HG03108 (cell line): ENCODE measurements at regions not wholly inside any gene's neighbourhood (a gene's known extent, or its start where the extent isn't known, plus 50 kb on each side); places are given as distances from the start of the nearest gene placed in this dataset.
"Not testable (repeated sequence)": the region's sequence is repeated elsewhere in the genome, so short reads cannot be mapped to it uniquely, and the experiment has no call there.

Source experiments
- ATAC-seq: cut with Tn5 transposase; IDR thresholded peaks from one replicate; pipeline ENCODE4 v1.9.1; 2021; ENCODE audit warnings: moderate library complexity; ENCODE audit not compliant: unreplicated experiment

DNA sequence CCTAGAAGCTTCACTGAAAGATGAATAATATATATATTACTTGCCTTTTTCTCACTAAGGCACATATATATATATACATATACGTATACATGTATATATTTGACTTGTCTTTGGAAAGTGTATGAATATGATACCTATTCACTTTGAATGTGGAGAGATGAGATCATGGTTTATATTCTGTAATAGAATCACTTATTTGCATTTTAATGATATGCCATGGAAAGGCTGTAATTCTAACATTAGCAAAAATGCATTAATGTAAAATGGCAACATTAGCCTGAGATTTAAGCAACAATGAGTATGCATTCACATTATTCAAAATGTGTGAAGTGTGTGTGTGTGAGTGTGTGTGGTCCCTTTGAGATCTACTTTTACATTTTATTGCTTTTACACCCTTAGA is 54.5 kb upstream of the PRKD1 start:
- no peak for ATAC-seq

DNA sequence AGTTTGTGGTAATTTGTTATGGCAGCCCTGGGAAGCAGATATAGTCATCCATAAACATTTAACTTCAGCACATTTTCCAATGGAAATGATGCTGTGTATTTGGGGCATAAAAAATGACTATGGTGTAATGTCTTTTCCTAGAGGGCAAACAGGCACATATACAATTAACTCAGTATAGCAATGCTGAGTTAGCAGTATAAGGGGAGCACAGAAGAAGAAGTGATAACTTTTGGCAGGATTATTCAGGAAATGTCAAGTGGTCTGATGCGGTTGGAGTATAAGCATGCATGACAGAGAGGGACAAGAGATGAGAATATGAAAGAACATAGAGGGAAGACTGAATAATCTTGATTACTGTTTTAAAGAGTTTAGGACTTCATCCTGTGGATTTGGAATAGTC is 55.3 kb upstream of the PRKD1 start:
- ATAC-seq: no peak

DNA sequence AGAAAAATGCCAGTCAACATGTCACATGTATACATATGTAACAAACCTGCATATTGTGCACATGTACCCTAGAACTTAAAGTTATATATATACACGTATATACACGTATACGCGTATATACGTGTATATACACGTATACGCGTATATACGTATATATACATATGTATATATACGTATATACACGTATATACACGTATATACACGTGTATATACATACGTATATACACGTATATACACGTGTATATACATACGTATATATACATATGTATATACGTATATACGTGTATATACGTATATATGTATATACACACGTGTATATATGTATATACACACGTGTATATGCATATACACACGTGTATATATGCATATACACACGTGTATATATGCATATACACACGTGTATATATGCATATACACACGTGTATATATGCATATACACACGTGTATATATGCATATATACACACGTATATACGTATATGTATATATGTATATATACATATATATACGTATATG is 62.8 kb upstream of the PRKD1 start:
- not testable (repeated sequence) for ATAC-seq

DNA sequence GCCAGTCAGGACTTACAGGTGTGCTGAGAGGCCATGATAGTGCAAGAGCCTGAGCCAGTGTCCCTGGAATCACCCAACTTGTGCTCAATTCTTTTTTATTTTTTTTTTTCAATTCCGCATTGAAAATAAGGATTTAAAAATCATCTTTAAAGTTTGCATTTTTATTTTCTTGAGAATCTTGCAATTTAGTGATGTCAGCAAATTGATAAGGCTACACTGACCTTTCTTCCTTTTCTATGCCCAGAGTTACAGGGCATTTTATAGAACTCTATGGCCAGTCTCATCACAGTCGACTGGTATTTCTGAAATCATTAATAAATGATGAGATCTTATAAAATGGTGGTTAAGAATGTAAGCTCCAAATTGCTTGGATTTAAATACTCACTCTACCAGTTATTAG is 63.3 kb upstream of the PRKD1 start:
- no peak for ATAC-seq

DNA sequence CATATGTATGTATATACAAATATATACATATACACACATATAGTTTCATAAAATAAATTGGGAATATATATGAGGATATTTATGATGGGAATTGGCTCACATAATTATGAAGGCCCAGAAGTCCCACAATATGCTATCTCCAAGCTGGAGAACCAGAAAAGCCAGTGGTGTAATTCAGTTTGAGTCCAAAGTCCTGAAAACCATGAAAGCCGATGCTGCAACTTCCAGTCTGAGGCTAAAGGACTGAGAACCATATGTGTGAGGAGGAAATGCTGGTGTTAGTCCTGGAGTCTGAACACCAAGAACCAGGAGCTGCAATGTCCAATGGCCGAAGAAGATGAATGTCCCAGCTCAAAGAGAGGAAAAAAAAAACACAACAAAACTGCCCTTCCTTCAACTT is 65.5 kb upstream of the PRKD1 start:
- ATAC-seq: no peak

DNA sequence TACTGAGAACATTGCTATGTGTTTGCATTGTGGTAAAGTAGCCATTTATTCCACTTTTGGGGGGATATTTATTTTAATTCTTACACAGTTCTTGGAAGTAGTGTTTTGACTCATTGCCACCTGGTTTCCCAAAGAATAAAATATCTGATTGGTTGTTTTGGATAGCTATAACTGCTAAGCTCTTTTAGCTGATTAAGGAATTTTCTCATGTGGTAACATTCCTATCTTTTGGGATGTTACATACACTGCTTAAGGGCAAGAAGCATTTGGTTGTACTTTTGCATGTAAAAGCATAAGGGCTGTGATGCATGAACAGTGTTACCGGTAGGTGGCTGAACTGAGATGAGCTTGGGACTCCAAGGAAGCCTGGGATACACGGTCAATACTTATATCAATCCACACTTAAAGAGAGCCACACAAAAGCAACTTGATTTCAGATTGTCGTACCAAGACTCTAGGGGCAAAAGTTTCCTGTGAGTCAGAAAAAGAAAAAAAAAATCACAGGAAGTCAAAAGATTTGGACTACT is 71.4 kb upstream of the PRKD1 start:
- no peak for ATAC-seq

DNA sequence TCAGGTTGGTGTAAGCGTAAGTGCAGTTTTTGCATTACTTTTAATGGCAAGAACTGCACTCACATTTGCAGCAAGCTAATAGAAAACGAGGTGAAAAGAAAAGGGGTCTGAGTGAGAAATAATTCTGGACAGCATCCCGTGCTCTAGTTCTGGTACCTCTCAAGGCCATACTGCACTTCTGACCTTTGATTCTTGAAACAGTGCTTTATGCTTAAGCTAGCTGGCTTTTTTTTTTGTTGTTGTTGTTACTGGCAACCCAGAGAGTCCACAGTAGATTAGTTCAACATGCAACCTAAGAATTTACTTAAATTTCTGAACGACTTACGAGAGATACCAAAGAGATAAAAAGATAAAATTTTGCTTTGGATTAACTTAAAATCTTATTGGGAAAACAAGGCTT is 75.2 kb upstream of the PRKD1 start:
- no peak for ATAC-seq

DNA sequence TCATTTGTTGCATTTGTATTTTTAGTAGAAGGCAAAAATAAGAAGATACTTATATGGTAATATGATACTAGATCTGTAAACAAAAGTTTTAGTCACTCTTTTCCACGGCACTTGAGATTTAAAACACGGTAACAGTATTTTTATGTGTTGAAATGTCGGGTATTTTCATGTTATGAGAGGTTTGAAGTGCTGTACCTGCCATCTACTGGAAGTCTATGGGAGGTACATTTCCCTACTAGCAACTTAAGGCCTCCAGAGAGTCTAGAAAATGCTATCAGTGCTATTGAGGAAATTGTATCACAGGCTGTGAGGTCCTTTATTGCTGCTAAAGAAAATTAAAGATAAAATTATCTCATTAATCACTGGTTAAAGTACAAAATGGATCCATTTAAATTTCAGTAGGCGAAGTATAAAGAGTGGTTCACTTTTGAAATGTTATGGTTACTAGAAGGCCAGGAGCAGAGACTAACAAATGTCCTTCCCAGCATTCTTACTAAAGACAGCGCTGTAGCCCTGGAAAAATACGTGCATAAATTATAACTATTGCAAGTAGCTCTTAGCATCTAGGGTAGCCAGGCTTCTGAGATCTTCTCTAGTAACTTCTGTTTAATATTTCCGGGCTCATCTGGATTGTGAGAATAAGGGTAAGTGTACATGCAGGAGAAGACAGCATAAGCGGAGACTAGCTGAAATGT is 77.6 kb upstream of the PRKD1 start:
- ATAC-seq: no peak

DNA sequence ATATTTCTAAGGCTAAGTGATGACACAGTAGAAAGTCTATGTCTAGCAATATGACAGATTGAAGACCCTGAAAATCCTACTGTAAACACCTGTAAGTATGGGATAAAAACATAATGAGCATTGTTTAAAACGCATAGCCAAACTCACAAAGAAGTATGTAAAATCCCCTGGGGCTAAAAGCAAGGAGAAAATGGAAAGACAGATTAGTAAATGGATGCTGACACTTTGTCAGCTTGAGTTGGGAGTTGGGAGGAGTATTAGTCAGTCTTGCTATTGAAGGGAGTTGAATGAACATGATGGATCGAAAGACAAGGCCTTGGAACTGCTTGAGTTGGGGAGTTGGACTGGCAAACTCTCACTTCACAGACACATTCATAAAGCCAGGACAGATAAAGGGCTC is 79.0 kb upstream of the PRKD1 start:
- no peak for ATAC-seq

DNA sequence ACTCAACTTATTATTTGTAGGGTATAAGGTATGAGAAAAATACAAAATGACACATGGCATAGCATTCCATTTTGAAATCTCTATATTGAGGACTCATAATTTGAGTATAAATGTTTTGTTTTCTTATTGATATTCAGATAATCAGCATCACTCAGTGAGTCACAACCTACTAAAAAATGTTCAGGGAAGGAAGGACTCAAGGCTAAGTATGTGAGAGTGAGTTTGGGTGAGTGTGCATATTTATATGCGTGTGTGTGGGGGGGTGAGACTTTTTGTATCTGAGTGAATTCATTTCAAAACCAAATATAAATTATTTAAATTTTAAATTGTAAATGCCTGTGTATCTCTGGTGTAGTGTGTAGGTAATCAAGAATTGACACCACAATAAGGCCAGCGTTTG is 87.8 kb upstream of the PRKD1 start:
- ATAC-seq: no peak

DNA sequence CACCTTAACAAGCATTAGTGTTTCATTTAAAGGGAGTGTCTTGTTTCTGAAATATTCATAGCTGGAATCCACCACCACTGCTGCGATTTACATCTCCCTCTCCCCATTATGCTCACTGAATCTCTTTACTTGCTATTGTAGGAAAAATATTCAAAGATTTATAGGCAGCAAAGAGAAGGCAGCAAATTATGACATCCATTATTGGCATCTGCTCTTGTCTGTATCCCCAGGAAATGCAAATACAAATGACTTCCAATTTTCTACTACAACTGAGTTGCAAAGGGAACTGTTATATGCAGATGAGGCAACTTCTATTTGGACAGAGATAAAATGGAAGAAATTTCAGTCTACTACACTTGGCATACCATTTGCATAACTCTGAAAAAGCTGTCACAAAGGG is 88.4 kb upstream of the PRKD1 start:
- ATAC-seq: no peak

DNA sequence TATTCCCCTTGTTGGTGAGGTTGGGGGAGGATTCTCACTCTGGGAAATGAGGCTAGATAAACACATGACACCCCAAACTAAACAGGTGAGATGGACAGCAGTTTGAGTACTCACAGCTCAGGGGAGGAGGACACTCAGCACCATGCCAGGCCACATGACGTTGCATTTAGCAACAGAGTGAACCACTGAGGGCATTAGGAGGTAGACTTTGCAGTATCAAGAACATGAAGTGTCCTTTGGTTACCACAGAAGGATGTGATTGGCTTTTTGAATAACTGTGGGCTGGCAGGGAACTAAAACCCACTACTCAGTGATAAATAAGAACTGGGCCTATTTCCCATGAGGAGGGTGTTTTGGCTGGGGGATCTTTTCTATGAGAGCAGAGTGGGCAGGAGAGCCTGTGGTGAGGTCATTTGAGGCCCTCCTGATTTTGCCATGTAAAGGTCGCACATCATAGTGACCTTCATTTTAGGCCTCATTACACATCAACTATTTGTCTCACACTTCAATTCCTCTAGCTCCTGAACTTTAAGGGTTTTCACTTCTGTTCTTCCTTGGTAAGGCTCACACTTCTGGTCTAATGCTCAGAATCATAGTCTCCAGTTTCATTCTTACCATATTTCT is 89.8 kb upstream of the PRKD1 start:
- no peak for ATAC-seq

DNA sequence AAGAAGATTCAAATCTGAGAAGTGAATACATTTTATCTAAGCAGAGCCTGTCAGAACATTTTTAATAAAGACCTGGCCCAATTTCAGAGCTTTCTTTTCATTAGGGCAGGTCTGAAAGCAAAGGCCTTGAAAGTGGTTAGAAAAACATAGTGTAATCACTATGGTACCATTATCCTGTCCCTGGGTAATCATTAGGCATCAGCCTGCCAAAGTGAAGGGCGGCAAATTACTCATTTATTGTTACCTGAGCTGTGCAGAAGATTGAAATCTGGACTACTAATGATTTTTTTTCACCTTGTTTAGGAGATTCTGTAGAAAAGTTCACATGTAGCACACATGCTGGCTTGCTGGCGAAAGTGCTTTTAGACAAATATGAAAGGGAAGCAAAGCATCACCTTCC is 92.6 kb upstream of the PRKD1 start:
- ATAC-seq: no peak

DNA sequence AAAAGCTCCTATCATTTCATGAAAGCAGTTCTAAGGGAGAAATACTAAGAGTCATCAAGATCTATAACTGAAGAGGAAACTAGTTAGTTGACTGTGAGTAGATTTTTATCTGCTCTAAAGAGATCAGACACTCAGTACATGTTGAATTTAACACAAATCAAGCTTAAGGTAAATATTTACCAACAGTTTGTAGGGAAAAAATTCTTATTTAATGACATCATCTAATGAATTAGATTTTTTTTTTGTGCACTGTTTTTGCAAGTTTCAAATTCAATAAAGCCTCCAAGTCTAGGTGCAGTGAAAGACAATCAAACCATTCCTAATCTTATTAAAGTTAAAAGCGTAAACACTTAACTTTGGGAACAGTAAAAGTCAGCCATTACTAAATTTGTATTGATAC is 93.0 kb upstream of the PRKD1 start:
- no peak for ATAC-seq

DNA sequence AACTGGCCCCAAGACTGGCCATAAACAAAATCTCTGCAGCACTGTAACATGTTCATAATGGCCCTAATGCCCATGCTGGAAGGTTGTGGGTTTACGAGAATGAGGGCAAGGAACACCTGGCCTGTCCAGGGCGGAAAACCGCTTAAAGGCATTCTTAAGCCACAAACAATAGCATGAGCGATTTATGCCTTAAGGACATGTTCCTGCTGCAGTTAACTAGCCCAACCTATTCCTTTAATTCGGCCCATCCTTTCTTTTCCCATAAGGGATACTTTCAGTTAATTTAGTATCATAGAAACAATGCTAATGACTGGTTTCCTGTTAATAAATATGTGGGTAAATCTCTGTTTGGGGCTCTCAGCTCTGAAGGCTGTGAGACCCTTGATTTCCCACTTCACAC is 95.7 kb upstream of the PRKD1 start:
- not testable (repeated sequence) for ATAC-seq

DNA sequence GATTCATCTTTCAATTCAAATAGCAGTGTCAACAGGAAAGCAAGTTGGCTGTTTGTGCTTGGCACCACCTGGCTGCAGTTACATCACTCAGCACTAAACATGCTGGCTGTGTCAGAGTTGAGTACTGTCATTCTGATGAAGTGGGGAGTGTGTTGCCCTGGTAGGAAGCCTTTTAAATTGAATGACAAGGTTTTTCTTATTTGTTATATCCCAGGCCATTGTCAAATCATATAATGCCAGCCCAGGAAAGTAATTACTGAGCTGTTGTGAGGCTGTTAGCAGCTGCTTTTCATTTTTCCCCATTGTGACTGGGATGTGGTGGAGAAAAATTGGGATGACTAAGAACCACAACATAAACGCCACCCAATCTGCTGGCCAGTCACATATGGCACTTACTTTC is 106.5 kb upstream of the PRKD1 start:
- no peak for ATAC-seq

DNA sequence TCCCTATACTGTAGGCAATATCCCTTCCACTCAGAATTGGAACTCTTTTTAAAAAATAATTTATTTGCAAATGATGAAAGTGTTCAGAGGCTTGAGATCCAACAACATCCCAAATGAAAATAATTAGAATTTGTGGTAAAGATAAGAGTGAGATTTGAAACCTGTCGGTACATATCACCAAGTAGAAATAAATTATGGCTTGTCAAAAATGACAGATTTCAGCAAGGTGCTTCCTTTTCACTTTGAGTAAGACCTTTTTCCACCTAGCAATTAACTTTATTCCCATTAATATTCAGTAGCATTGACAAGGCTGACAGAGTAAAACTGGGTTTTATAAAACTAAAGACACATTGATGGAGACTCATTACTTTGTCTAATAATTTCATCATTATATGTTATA is 107.7 kb upstream of the PRKD1 start:
- no peak for ATAC-seq

DNA sequence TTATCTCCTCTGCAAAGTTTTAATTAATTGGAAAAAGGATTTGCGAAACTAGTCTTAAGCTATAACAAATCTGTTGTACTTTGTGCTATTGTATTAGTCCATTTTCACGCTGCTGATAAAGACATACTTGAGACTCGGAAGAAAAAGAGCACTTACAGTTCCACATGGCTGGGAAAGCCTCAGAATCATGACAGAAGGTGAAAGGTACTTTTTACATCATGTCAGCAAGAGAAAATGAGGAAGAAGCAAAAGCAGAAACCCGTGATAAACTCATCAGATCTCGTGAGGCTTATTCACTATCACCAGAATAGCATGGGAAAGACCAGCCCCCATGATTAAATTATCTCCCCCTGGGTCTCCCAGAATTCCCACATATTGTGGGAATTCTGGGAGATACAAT is 118.1 kb upstream of the PRKD1 start:
- ATAC-seq: no peak

DNA sequence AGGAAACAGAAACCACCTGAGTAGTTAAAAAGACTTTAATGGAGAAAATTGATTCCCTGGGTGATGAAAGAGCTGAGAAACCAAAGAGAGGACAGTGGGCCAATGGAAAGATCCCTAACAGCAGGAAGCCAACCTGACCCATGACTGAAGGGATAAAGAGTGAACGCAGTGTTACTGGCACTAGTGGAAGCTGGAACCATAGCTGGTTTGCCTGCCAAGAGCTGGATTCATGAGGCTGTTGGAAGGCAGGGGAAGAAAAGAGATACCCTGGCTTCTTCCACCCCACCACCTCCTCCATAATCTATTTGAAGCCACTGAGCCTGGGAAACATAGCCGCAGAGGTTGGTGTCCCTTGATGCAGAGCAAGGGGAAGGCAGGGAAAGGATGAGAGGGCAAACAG is 125.5 kb upstream of the PRKD1 start:
- no peak for ATAC-seq

DNA sequence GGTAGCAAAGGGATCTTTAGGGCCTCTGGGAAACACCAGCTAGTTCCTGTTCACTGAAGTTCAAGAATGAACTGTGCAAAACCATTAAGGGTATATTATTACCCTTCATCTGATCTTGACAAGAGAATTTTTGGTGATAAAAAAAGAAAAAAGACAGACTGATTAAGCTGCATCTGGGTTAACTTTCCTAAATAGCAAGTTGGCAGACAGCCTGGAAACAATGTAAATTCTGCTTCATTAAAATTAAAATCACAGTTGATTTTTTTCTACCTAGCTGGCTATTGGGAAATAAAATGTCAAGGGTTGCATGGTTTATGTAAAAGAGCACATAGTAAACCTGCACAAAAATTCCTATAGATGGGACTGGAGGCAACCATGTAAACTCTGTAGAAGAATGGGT is 126.6 kb upstream of the PRKD1 start:
- ATAC-seq: no peak

DNA sequence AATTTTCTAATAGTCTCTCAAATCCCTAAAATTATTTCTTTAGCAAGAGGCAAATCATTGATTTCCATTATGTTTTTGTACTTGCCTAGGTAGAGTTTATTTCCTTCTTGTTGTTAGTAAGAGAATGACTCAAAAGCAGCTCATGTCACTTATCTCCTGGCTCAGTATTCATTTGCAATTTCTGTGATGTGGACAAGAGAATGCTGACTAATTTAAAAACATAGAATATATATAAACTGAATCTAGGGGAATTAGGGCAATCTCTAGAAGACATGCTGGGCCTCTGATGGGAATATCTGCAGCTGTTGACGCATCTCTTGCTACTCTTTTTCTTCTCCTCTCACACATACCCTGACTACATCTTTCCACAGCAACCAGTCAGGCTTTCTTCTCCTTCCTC is 130.8 kb upstream of the PRKD1 start:
- ATAC-seq: no peak

DNA sequence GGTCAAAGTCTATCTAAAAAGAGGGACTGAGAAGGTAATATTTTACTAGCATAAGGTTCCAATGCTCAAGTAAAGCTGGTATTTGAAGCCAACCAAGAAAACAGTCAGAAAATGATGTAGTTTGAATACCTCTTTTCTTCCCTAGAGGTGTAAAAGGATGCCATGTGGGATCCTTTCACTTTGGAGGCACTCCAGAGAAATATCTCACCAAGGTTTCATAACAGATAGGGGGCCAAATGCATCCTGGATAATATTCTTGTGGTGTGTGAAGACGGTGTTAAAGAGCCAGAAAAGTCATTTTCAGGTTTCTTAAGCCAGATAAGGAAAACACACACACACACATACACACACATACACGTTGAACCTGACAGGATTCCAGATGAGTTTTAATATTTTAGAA is 136.1 kb upstream of the PRKD1 start:
- ATAC-seq: no peak

DNA sequence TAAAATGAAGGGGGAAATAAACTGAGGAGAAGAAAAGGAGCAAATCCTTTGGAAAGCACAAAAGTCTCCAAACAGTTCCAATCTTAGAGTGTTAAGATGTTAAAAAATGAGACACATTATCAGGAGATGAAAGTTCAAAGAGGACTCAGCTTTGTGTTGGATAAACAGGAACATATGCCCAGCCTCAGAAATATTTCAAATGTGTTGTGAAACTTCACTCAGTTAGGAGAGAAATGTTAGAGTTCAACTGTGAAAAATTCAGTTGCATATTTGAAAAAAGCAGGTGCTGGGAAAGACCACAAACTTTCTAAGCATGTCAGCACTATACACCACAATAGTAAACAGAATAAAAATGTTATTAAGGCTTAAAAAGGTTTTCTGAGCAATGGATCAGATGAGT is 136.8 kb upstream of the PRKD1 start:
- no peak for ATAC-seq
